Neural crest cell (in vitro differentiated cells): ENCODE measurements at regions not wholly inside any gene's neighbourhood (a gene's known extent, or its start where the extent isn't known, plus 50 kb on each side); places are given as distances from the start of the nearest gene placed in this dataset.
A peak's percentile ranks its signal among the peaks of the same experiment; 100 is the strongest.

Experiments
- DNase-seq: peaks from one replicate; pipeline ENCODE4 v3.0.0; 2021; ENCODE audit warnings: low read depth, mixed read lengths, low spot score
- H3K27ac Mint-ChIP-seq: one replicate; pipeline ENCODE4 v1.8.0; 2021; ENCODE audit warnings: mild to moderate bottlenecking, mixed read lengths; ENCODE audit not compliant: unreplicated experiment
- H3K27me3 Mint-ChIP-seq: 2 replicates; pipeline ENCODE4 v1.8.0; 2021; ENCODE audit warnings: low read depth, mild to moderate bottlenecking, mixed read lengths
- H3K36me3 Mint-ChIP-seq: 2 replicates; pipeline ENCODE4 v1.8.0; 2021; ENCODE audit warnings: low read depth, mild to moderate bottlenecking, mixed read lengths
- H3K4me1 Mint-ChIP-seq: 2 replicates; pipeline ENCODE4 v1.8.0; 2021; ENCODE audit warnings: mixed read lengths
- H3K4me3 Mint-ChIP-seq: one replicate; pipeline ENCODE4 v1.8.0; 2021; ENCODE audit warnings: mild to moderate bottlenecking, mixed read lengths
- H3K9me3 Mint-ChIP-seq: 2 replicates; pipeline ENCODE4 v1.8.0; 2021; ENCODE audit warnings: mixed read lengths
- TF ChIP-seq, protein P1 (sequence below): fragments of 200-600 bp; sonication (generic); conservative IDR thresholded peaks from 2 replicates; pipeline ENCODE4 v1.5.0; 2021; ENCODE audit warnings: antibody characterized with exemption, mild to moderate bottlenecking

DNA sequence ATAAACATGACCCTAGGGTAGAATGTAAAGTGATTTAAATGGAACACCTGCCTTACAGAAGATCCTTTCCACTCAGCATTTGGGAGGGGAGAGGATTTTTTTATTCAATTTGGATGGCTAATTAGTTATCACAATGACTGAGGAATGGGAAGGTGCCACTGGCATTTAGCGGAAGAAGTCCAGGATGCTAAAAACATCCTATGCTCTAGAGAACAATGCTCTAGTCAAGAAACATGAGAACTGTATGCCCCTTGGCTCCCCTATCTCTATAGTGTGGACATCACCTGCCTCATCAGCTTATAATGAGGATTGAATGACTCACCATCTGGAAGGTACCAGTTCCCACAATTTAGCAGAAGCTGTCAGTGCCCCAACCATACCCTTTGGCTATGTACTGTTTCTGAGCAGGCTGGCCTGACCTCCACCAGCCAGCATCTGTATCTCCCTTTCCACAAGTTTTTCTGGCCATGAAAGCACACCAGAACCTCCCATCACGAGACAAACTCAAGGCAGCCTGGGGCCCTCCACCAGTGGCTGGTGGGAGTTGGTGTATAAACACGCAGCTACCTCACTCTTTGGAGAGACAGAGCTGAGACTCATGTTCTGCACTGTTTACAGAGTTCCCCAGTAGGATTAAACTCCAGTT lies 109.7 kb upstream of the VASH1 start:
- TF ChIP-seq, protein P1, sequence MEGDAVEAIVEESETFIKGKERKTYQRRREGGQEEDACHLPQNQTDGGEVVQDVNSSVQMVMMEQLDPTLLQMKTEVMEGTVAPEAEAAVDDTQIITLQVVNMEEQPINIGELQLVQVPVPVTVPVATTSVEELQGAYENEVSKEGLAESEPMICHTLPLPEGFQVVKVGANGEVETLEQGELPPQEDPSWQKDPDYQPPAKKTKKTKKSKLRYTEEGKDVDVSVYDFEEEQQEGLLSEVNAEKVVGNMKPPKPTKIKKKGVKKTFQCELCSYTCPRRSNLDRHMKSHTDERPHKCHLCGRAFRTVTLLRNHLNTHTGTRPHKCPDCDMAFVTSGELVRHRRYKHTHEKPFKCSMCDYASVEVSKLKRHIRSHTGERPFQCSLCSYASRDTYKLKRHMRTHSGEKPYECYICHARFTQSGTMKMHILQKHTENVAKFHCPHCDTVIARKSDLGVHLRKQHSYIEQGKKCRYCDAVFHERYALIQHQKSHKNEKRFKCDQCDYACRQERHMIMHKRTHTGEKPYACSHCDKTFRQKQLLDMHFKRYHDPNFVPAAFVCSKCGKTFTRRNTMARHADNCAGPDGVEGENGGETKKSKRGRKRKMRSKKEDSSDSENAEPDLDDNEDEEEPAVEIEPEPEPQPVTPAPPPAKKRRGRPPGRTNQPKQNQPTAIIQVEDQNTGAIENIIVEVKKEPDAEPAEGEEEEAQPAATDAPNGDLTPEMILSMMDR, result no peak
- H3K36me3 Mint-ChIP-seq, result no peaks in the 10 kb centered on the region
- no peak overlapping the region for H3K4me3 Mint-ChIP-seq
- H3K4me1 Mint-ChIP-seq, result peaks cover 3% of the 10 kb centered on the region
- peaks cover 4% of the 10 kb centered on the region for H3K27me3 Mint-ChIP-seq
- DNase-seq, result no peak
- no peaks in the 10 kb centered on the region for H3K9me3 Mint-ChIP-seq
- H3K27ac Mint-ChIP-seq, result peak overlapping the region; percentile 36

DNA sequence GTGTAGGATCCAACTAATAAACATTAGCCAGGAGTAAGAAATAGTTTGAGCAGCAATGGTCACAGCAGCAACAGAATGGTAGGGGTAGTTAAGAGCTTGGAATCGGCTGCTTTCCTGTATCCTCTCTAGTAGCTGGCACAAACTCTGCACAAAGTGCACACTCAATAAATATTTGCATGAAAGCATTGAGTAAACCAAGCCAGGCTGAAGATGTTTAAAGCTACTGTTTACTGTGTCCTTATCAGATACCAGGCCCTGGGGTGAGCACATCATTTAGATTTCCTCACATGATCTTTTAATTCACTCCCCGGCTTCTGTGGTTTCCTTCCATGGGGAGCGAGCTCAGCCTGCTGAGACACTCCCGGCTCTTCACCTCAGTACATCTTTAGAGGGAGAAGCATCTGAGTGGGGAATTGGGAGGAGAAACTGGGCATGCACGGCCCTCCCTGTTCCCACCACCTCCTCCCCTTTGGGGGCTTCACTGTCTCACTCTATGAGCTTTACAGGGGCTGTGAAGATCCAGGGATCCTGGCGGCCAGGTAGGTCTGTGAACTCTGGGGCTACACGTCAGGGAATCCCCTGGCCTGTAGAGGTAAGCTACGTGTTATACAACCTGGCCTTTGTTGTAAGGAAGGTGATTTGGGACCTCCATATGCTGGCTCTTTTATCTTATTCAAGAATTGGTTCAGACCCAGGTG lies 107.2 kb upstream of the VASH1 start:
- H3K27ac Mint-ChIP-seq, result no peak overlapping the region
- TF ChIP-seq, protein P1, result no peak

DNA sequence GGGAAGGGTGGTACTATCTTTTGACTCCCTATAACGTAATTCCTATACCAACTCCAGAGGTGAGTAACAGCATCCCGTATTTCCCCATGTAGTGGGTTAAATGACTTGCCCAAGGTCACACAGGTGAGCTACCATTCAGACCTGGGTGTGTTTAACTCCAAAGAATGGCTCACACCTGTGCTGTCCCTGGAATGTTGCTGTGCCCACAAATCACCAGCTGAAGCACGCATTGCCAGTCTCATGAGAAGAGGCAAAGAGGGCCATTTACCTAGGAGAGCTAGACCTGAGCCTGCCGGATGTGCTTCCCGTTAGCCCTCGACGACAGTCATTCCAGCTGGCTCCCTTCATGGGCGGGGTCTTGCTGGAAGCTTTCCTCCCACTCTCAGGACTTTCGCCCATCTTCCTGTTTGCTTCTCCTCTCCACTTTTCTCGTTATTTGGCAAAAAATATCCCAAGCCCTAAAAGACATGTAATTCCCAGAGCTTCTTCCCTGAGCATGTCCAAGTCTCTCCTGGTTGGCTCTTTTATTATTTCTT lies 106.6 kb upstream of the VASH1 start:
- H3K27me3 Mint-ChIP-seq, result peaks cover 8% of the 10 kb centered on the region
- H3K4me1 Mint-ChIP-seq, result no peaks in the 10 kb centered on the region
- H3K9me3 Mint-ChIP-seq, result peaks cover 6% of the 10 kb centered on the region
- DNase-seq, result no peak
- H3K36me3 Mint-ChIP-seq, result peaks cover 3% of the 10 kb centered on the region
- H3K27ac Mint-ChIP-seq, result no peak overlapping the region
- H3K4me3 Mint-ChIP-seq, result no peak overlapping the region
- TF ChIP-seq, protein P1, result no peak

More for the DNA sequence above, 107.2 kb upstream of the VASH1 start:
- Mint-ChIP-seq H3K4me3 (no peak overlapping the region), H3K9me3 (peaks cover 4% of the 10 kb centered on the region), H3K36me3 (peaks cover 3% of the 10 kb centered on the region), H3K27me3 (peaks cover 8% of the 10 kb centered on the region), H3K4me1 (no peaks in the 10 kb centered on the region)
- DNase-seq, result no peak

DNA sequence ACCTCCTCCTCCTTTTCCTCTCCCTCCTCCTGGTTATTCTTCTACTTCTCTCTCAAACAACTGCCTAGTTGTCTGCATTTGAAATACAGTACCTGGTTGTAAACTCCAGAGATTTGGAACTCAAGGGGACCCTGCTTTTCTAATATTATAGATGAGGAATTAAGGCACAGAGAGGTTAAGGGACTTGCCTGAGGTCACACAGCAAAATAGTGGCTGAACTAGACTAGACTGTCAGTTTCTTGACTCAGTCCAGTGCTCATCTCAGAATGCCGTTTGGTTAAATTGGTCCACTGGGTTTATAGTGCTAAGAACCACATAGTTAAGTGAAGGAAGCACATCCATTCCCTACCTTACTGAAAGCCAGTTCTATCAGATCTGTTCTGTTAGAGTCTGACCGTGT lies 105.9 kb upstream of the VASH1 start:
- H3K4me1 Mint-ChIP-seq, result no peaks in the 10 kb centered on the region
- peaks cover 6% of the 10 kb centered on the region for H3K9me3 Mint-ChIP-seq
- peak overlapping the region; percentile 79 for H3K27ac Mint-ChIP-seq
- TF ChIP-seq, protein P1, result no peak
- no peak for DNase-seq
- peaks cover 3% of the 10 kb centered on the region for H3K36me3 Mint-ChIP-seq
- peaks cover 8% of the 10 kb centered on the region for H3K27me3 Mint-ChIP-seq
- no peak overlapping the region for H3K4me3 Mint-ChIP-seq

DNA sequence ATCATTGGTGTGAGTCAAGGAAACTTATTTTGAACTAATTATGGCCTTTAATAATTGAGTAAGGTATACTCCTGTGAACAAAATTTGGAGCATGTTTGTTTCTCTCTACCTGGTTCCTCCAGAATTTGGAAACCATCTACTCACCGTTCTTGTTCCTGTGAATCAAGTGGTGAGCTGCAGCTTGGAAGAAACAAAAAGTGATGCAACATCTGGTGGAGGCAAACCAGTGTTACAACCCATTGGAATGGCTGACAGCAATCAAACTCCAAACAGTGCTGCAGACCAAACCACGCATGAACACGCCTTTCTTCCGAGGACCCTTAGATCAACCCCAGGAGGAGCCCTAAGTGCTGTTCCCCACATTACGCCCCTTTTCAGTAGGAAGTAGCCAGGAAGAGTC lies 104.7 kb upstream of the VASH1 start:
- H3K27ac Mint-ChIP-seq, result no peak overlapping the region
- TF ChIP-seq, protein P1, result no peak
- DNase-seq, result no peak
- peaks cover 3% of the 10 kb centered on the region for H3K36me3 Mint-ChIP-seq
- no peaks in the 10 kb centered on the region for H3K4me1 Mint-ChIP-seq
- H3K9me3 Mint-ChIP-seq, result peaks cover 6% of the 10 kb centered on the region
- H3K4me3 Mint-ChIP-seq, result no peak overlapping the region
- peaks cover 8% of the 10 kb centered on the region for H3K27me3 Mint-ChIP-seq
